ENCODE measurements at regions not wholly inside any gene's neighbourhood (a gene's known extent, or its start where the extent isn't known, plus 50 kb on each side); places are given as distances from the start of the nearest gene placed in this dataset.

DNA sequence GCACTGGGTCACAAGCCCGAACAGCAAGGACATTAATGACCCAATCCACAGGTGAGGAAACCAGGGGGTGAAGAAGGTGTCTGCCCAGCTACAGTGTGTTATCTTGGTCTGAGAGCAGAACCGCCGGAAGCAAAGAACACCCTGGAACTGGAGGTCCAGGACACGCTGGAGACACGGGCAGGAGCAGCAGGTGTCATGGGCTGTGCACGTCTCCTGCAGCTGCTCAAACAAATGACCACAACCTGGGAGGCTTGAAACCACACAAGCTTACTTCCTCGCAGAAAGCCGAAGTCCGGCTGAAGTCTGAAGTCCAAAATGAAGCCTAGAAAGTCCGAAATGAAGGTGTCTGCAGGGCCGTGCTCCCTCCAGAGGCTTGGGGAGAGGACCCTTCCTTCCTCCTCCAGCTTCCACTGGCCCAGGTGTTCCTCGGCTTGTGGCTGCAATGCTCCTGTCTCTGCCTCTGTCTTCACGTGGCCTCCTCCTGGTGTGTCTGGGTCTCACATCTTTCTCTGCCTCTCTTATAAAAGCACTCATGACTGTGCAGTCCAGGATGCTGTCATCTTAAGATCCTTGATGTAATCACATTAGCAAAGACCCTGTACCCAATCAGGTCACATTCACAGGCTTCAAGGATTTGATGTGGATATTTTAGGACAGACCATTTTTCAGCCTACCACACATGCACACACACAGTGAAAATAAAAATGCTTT is 351.2 kb downstream of the C16orf95 start:
- DNase-seq (ENCODE audit: low spot score in 2 of 2) = no peak
- TF ChIP-seq POLR2A (IDR thresholded peaks at IDR 0.05) (no peak), POLR2AphosphoS5 (IDR thresholded peaks at IDR 0.05) (no peak)
- Histone ChIP-seq H3K4me1 (no peaks in the 10 kb centered on the region), H3K4me3 (no peak overlapping the region), H3K27me3 (no peaks in the 10 kb centered on the region), H3K36me3 (no peaks in the 10 kb centered on the region), H3K9me3 (no peaks in the 10 kb centered on the region), H3K27ac (no peak overlapping the region)
- intact Hi-C loops (cut with DNase I; ENCODE audit: low total_unique reads) = loop anchor here (1.0 kb wide), 1 partner anchor 41 kb away; no protein-coding TSS in a partner anchor

DNA sequence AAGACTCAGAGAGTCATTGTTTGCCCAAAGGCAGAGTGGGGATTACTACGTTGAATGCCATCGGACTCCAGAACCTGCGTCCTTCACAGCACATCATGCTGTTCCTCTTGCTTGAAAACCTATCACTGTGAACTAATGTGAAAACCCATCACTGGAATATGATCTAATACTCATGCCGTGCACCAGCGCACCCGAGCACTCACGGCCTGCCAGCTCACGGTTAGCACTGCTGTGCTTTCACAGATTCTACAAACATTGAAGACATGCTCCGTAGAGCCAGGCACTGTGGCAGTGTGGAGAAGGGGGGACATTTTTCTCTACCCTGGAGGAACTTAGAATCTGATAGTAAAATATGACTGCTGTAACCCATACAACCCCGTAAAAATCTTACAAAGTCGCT is 350.4 kb downstream of the C16orf95 start:
- Histone ChIP-seq H3K27ac (no peak overlapping the region), H3K4me3 (no peak overlapping the region), H3K27me3 (no peaks in the 10 kb centered on the region), H3K4me1 (no peaks in the 10 kb centered on the region), H3K9me3 (no peaks in the 10 kb centered on the region), H3K36me3 (no peaks in the 10 kb centered on the region)
- no peak for DNase-seq (ENCODE audit: low spot score in 2 of 2)
- TF ChIP-seq CTCF (IDR thresholded peaks at IDR 0.05) = no peak
- TF ChIP-seq POLR2AphosphoS5 (IDR thresholded peaks at IDR 0.05) = no peak
- TF ChIP-seq POLR2A (IDR thresholded peaks at IDR 0.05) = no peak
- intact Hi-C loops (cut with DNase I; ENCODE audit: low total_unique reads) = loop anchor here (1.0 kb wide), 1 partner anchor 41 kb away; no protein-coding TSS in a partner anchor

- Histone ChIP-seq H3K27me3 (no peaks in the 10 kb centered on the region), H3K36me3 (no peaks in the 10 kb centered on the region), H3K27ac (no peak overlapping the region), H3K4me1 (no peaks in the 10 kb centered on the region), H3K9me3 (no peaks in the 10 kb centered on the region), H3K4me3 (no peak overlapping the region)
- no peak for DNase-seq (ENCODE audit: low spot score in 2 of 2)
- intact Hi-C loops (cut with DNase I; ENCODE audit: low total_unique reads) = no loop called here
- TF ChIP-seq CTCF (IDR thresholded peaks at IDR 0.05) (no peak), POLR2AphosphoS5 (IDR thresholded peaks at IDR 0.05) (no peak), POLR2A (IDR thresholded peaks at IDR 0.05) (no peak)
These were observed 348.3 kb downstream of the C16orf95 start for GRCh38 chr16:86968866-86969265.

DNA sequence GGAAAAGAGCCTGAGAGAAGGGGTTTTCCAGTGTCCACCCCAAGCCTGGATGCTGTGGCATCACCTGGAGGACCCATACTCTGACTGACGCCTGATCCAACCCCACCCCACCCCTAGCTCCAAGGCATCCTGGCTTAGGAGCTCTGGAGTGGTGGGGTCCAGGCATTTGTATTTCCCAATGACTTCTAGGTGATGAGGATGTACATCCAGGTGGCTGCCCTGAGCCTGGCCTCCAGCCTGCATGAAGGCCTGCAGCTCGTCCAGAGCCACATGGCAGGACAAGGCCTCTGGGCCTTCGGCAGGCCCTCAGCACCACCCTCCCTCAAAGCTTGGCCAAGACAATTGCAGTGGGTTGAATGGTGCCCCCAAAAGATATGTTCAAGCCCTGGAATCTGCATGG is 347.5 kb downstream of the C16orf95 start:
- Histone ChIP-seq H3K27me3 (no peaks in the 10 kb centered on the region), H3K4me3 (no peak overlapping the region), H3K4me1 (no peaks in the 10 kb centered on the region), H3K9me3 (no peaks in the 10 kb centered on the region), H3K36me3 (no peaks in the 10 kb centered on the region), H3K27ac (no peak overlapping the region)
- no peak for DNase-seq (ENCODE audit: low spot score in 2 of 2)
- TF ChIP-seq POLR2AphosphoS5 (IDR thresholded peaks at IDR 0.05) (no peak), CTCF (IDR thresholded peaks at IDR 0.05) (no peak), POLR2A (IDR thresholded peaks at IDR 0.05) (no peak)
- intact Hi-C loops (cut with DNase I; ENCODE audit: low total_unique reads) = no loop called here

- Histone ChIP-seq H3K27ac (no peak overlapping the region), H3K27me3 (no peaks in the 10 kb centered on the region), H3K36me3 (no peaks in the 10 kb centered on the region), H3K4me3 (no peak overlapping the region), H3K4me1 (no peaks in the 10 kb centered on the region), H3K9me3 (no peaks in the 10 kb centered on the region)
- intact Hi-C loops (cut with DNase I; ENCODE audit: low total_unique reads) = no loop called here
- no peak for TF ChIP-seq POLR2AphosphoS5 (IDR thresholded peaks at IDR 0.05)
- DNase-seq (ENCODE audit: low spot score in 2 of 2) = no peak
These were observed 346.9 kb downstream of the C16orf95 start for GRCh38 chr16:86970279-86970678.

DNA sequence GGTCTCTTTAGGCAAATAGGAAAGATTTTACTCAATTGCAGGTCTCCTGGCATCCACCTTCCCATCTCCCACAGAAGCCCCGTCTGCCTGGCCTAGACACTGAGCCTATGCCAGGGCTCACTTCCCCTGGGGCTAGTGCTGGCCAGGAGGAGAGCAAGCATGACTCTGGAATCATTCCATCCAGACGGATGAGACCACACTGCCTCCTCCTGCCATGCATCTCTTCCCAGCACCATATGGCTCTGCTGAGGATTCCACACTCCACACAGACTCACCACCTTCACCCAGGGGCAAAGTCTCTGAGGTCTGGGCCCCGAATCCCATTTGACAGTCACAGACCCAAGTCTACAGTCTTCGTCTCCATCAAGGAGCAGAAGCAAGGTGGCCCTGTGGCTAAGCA is 346.5 kb downstream of the C16orf95 start:
- TF ChIP-seq POLR2AphosphoS5 (IDR thresholded peaks at IDR 0.05) (no peak), CTCF (IDR thresholded peaks at IDR 0.05) (no peak), POLR2A (IDR thresholded peaks at IDR 0.05) (no peak)
- Histone ChIP-seq H3K9me3 (no peaks in the 10 kb centered on the region), H3K36me3 (no peaks in the 10 kb centered on the region), H3K4me1 (no peaks in the 10 kb centered on the region), H3K27me3 (no peaks in the 10 kb centered on the region), H3K27ac (no peak overlapping the region), H3K4me3 (no peak overlapping the region)
- intact Hi-C loops (cut with DNase I; ENCODE audit: low total_unique reads) = no loop called here
- DNase-seq (ENCODE audit: low spot score in 2 of 2) = no peak
